ENCODE measurements at regions not wholly inside any gene's neighbourhood (a gene's known extent, or its start where the extent isn't known, plus 50 kb on each side); places are given as distances from the start of the nearest gene placed in this dataset.

GRCh38 chr11:69959461-69959860 lies 118.7 kb upstream of the ANO1 start:
- in situ Hi-C loops (cut with MboI; ENCODE audit: low sequenced_read_pairs in 4 of 4) = no loop called here
- no peaks in the 10 kb centered on the region for H3K4me1 ChIP-seq
- peaks cover 11 to 21% (median 15%) of the 10 kb centered on the region in 3 donors for H3K27me3 ChIP-seq
- no peak for TF ChIP-seq CTCF (IDR thresholded peaks at IDR 0.05 in 4 of 5, conservative IDR thresholded peaks at IDR 0.05 in 1 of 5)
- no peaks in the 10 kb centered on the region for H3K9me3 ChIP-seq
- H3K27ac ChIP-seq = no peak overlapping the region
- H3K36me3 ChIP-seq = no peaks in the 10 kb centered on the region
- H3K4me3 ChIP-seq = no peak overlapping the region
- DNase-seq (no peak), ATAC-seq (no peak)
- intact Hi-C loops (cut with DNase I; ENCODE audit: low total_unique reads) = no loop called here

DNA sequence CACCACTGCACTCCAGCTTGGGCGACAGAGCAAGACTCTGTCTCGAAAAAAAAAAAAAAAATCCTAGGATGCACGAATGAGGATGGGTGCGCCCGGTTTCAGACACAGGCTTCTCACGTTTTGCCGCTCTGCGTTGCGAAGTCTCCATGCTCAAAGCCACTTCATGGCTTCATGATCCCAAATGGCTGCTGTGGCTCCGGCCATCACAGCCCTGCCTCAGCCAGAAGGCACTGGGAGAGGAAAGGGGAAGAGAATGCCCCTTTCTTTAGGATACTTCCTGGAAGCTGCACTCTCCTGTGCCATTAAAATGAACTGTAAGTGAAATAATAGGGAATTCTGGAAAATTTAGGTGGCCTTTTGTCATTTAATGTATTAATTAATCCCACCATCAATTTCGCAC lies 116.4 kb upstream of the ANO1 start:
- intact Hi-C loops (cut with DNase I; ENCODE audit: low total_unique reads) (no loop called here), in situ Hi-C loops (cut with MboI; ENCODE audit: low sequenced_read_pairs in 4 of 4) (no loop called here)
- ATAC-seq (no peak), DNase-seq (no peak)
- H3K27ac ChIP-seq = no peak overlapping the region
- TF ChIP-seq CTCF (IDR thresholded peaks at IDR 0.05 in 4 of 5, conservative IDR thresholded peaks at IDR 0.05 in 1 of 5) = no peak
- H3K4me1 ChIP-seq = no peaks in the 10 kb centered on the region
- no peaks in the 10 kb centered on the region for H3K36me3 ChIP-seq
- peaks cover 8 to 19% (median 15%) of the 10 kb centered on the region in 3 donors for H3K27me3 ChIP-seq
- no peak overlapping the region for H3K4me3 ChIP-seq
- H3K9me3 ChIP-seq = no peaks in the 10 kb centered on the region

GRCh38 chr11:69962152-69962551 lies 116.0 kb upstream of the ANO1 start:
- TF ChIP-seq POLR2A (IDR thresholded peaks at IDR 0.05) (no peak), CTCF (IDR thresholded peaks at IDR 0.05 in 4 of 5, conservative IDR thresholded peaks at IDR 0.05 in 1 of 5) (no peak)
- DNase-seq (no peak), ATAC-seq (no peak)
- intact Hi-C loops (cut with DNase I; ENCODE audit: low total_unique reads) = no loop called here
- Histone ChIP-seq H3K27me3 (peaks cover 7 to 15% (median 15%) of the 10 kb centered on the region in 3 donors), H3K9me3 (no peaks in the 10 kb centered on the region), H3K4me1 (no peaks in the 10 kb centered on the region), H3K4me3 (no peak overlapping the region), H3K27ac (no peak overlapping the region), H3K36me3 (no peaks in the 10 kb centered on the region)
- in situ Hi-C loops (cut with MboI; ENCODE audit: low sequenced_read_pairs in 4 of 4) = no loop called here

DNA sequence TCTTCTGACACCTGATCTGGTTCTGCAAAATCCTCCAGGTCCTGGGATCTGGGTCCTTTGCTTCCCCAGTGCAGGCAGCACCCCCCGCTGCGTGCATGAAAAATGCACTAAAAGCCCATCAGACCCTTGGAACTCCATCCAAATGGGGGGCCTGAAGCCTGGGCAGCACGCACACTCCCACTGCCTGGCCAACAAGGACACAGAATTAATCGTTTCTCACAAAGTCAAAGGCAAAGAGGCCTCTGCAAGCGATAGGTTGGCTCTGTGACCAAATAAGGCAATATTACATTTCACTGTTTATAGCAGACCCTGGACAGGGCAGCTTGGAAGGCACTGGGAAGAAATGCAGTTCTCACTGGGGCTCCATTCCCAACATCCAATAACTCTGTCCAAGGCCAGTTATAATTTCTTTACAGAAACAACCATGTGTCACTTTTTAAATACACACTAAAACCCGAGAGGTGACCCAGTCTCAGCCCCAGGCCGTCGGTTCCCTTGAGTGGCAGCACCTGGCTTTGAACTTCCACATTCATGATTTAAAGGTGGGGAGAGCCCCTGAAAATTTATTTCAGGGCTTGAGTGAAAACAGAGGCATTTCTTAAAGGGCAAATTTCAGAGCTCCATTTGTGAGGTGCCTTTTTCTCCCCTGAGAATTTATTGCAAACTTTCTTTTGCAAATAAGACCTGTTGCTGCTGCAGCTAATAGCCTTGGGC lies 114.4 kb upstream of the ANO1 start:
- intact Hi-C loops (cut with DNase I; ENCODE audit: low total_unique reads) (no loop called here), in situ Hi-C loops (cut with MboI; ENCODE audit: low sequenced_read_pairs in 4 of 4) (no loop called here)
- TF ChIP-seq POLR2A (IDR thresholded peaks at IDR 0.05) (no peak), CTCF (IDR thresholded peaks at IDR 0.05 in 4 of 5, conservative IDR thresholded peaks at IDR 0.05 in 1 of 5) (no peak)
- Histone ChIP-seq H3K36me3 (no peaks in the 10 kb centered on the region), H3K9me3 (no peaks in the 10 kb centered on the region), H3K27ac (no peak overlapping the region), H3K27me3 (peaks cover 5 to 11% (median 7%) of the 10 kb centered on the region in 3 donors), H3K4me1 (no peaks in the 10 kb centered on the region), H3K4me3 (no peak overlapping the region)
- no peak for ATAC-seq
- DNase-seq = no peak

GRCh38 chr11:69964247-69964643 lies 113.9 kb upstream of the ANO1 start:
- in situ Hi-C loops (cut with MboI; ENCODE audit: low sequenced_read_pairs in 4 of 4) = no loop called here
- Histone ChIP-seq H3K4me1 (no peaks in the 10 kb centered on the region), H3K27me3 (peaks cover 3 to 13% (median 3%) of the 10 kb centered on the region in 3 donors), H3K27ac (no peak overlapping the region), H3K36me3 (no peaks in the 10 kb centered on the region), H3K4me3 (no peak overlapping the region), H3K9me3 (no peaks in the 10 kb centered on the region)
- intact Hi-C loops (cut with DNase I; ENCODE audit: low total_unique reads) = no loop called here
- no peak for DNase-seq
- no peak for TF ChIP-seq CTCF (IDR thresholded peaks at IDR 0.05 in 4 of 5, conservative IDR thresholded peaks at IDR 0.05 in 1 of 5)
- TF ChIP-seq POLR2A (IDR thresholded peaks at IDR 0.05) = no peak
- no peak for ATAC-seq
